HEK293T (cell line): ENCODE measurements at regions not wholly inside any gene's neighbourhood (a gene's known extent, or its start where the extent isn't known, plus 50 kb on each side); places are given as distances from the start of the nearest gene placed in this dataset.

Source experiments
- ARNT ChIP-seq: fragments of 450-650 bp; IDR thresholded peaks from 2 replicates; pipeline ENCODE4 v1.6.1; 2017; ENCODE audit warnings: mild to moderate bottlenecking
- CTBP1 ChIP-seq: fragments of 450-650 bp; IDR thresholded peaks from 2 replicates; pipeline ENCODE4 v1.6.1; 2016; ENCODE audit warnings: borderline replicate concordance
- FOXK2 ChIP-seq: fragments of 450-650 bp; IDR thresholded peaks from 2 replicates; pipeline ENCODE4 v1.6.1; 2016; ENCODE audit warnings: mild to moderate bottlenecking
- FOXM1 ChIP-seq: fragments of 450-650 bp; IDR thresholded peaks from 2 replicates; pipeline ENCODE4 v1.6.1; 2017; ENCODE audit warnings: mild to moderate bottlenecking, borderline replicate concordance
- L3MBTL2 ChIP-seq: fragments of 450-650 bp; conservative IDR thresholded peaks from 2 replicates; pipeline ENCODE4 v1.6.1; 2016; ENCODE audit warnings: mild to moderate bottlenecking
- LEF1 ChIP-seq: fragments of 450-650 bp; IDR thresholded peaks from 2 replicates; pipeline ENCODE4 v1.6.1; 2017; ENCODE audit warnings: mild to moderate bottlenecking, borderline replicate concordance
- SP1 ChIP-seq: fragments of 450-650 bp; IDR thresholded peaks from 2 replicates; pipeline ENCODE4 v1.6.1; 2017
- SUZ12 ChIP-seq: fragments of 450-650 bp; IDR thresholded peaks from 2 replicates; pipeline ENCODE4 v1.6.1; 2016; ENCODE audit warnings: mild to moderate bottlenecking
- TARDBP ChIP-seq: fragments of 450-650 bp; IDR thresholded peaks from 2 replicates; pipeline ENCODE4 v1.6.1; 2016
- ZNF384 ChIP-seq: fragments of 450-650 bp; IDR thresholded peaks from 2 replicates; pipeline ENCODE4 v1.6.1; 2016

GRCh38 chr2:20107352-20107751 is 55.9 kb upstream of the LAPTM4A start:
- TF ChIP-seq FOXM1: no peak
- no peak for TF ChIP-seq SUZ12
- TF ChIP-seq FOXK2: no peak
- TF ChIP-seq ZNF384: no peak
- TF ChIP-seq ARNT: no peak
- TF ChIP-seq CTBP1: no peak
- TF ChIP-seq L3MBTL2: no peak
- TF ChIP-seq TARDBP: no peak
- no peak for TF ChIP-seq SP1
- no peak for TF ChIP-seq LEF1
